Hematopoietic multipotent progenitor cell treated with erythropoietin and hydrocortisone succinate and interleukin-3 and kit ligand, for 6 days (in vitro differentiated cells): ENCODE measurements at regions not wholly inside any gene's neighbourhood (a gene's known extent, or its start where the extent isn't known, plus 50 kb on each side); places are given as distances from the start of the nearest gene placed in this dataset.

Experiments used
- DNase-seq: peaks from one replicate; pipeline ENCODE4 v3.0.0-alpha.2; 2015

DNA sequence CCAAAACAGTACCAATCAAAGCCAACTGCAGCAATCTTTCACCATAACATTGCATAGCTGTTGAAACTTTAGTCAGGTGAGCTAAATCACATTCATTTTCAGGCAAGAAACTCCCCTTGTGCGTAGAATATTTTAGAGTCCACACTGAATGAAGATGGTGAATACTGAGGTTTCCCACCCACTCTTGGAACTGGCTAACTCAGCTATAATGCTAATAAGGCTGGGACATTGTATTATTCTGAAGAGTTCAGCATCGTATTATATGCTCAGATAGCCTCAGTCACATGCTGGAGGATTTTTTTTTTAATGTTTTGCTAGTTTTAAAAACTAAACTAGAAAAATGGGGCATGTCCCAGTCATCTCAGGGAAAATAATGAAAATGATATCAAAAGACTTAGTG, 352.3 kb upstream of the FMN2 start:
- DNase-seq, result no peak

GRCh38 chr1:239739919-239740318, 351.8 kb upstream of the FMN2 start:
- no peak for DNase-seq

GRCh38 chr1:239742416-239743109, 349.1 kb upstream of the FMN2 start:
- DNase-seq, result peak; percentile 17

GRCh38 chr1:239744851-239745250, 346.8 kb upstream of the FMN2 start:
- DNase-seq, result peak; percentile 58

- DNase-seq, result no peak
These were observed 336.4 kb upstream of the FMN2 start for GRCh38 chr1:239755107-239755912.

GRCh38 chr1:239757716-239758115, 334.0 kb upstream of the FMN2 start:
- no peak for DNase-seq

- no peak for DNase-seq
These were observed 332.9 kb upstream of the FMN2 start for GRCh38 chr1:239758756-239759155.

GRCh38 chr1:239761509-239761908, 330.2 kb upstream of the FMN2 start:
- no peak for DNase-seq

DNA sequence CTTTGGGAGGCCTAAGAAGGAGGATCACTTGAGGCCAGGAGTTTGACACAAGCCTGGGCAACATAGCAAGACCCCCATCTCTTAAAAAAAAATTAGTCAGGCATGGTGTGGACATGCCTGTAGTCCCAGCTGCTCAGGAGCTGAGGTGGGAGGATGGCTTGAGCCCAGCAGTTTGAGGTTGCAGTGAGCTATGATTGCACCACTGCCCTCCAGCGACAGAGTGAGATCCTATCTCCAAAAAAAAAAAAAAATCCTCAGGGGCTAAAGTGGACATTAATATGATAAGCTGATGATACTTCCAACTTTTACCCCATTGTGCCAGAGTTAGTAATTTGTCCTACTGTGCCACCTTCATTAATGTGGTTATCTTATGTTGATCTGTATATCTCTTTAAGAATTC, 327.8 kb upstream of the FMN2 start:
- peak; percentile 29 for DNase-seq

- DNase-seq, result no peak
These were observed 327.1 kb upstream of the FMN2 start for GRCh38 chr1:239764546-239764945.

GRCh38 chr1:239765163-239765562, 326.5 kb upstream of the FMN2 start:
- no peak for DNase-seq

DNA sequence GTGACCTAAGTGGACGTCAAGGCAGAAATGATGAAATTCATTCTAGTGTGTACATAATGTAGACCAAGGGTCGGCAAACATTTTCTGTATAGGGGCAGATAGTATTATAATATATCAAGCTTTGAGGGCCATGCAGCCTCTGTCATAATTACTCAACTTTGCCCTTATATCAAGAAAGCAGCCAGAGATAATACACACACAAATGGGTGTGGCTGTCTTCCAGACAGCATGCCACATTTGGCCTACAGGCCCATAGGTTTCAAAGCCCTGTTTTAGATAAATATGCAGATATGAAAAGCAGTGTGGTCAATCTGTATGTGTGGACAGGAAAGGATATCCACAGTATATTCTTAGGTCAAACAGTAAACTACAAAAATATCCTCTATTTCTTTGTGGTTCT, 320.1 kb upstream of the FMN2 start:
- DNase-seq, result peak; percentile 71

DNA sequence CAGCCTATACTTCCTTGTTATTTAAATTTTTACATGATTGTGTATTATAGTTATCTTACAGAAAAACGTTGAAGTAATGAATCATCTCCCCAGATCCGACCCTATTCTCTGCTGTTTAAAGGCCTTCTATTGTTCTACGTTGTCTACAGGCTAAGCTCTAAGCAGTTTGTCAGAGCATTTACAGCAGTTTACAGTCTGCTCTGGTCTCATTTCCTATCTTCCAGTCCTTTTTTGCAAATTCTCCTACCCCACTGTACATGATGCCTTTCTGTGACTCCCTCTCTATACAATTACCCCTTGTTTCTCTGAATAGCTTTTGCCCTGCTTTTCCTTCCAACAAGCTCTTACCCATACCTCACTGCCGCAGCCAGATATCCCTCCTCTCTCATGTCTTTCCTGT, 319.2 kb upstream of the FMN2 start:
- DNase-seq, result no peak

DNA sequence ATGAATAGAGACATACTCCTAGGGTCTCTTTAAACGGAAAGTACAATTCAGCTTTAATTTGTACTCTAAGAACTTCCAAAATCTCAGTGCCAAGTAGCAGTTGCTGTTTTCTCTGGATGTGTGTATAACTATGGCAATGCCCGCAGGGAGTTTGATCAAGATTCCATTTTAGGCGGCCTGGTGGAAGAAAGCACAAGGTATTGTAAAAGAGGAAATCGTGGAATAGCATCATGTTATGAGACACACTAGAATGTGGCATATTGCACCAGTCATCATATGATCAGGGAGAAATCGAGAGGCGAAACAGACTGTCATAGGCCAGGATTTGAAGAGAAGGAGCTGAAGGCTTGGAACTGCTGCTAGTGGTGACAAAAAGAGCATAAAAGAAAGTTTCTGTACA, 316.2 kb upstream of the FMN2 start:
- no peak for DNase-seq

DNA sequence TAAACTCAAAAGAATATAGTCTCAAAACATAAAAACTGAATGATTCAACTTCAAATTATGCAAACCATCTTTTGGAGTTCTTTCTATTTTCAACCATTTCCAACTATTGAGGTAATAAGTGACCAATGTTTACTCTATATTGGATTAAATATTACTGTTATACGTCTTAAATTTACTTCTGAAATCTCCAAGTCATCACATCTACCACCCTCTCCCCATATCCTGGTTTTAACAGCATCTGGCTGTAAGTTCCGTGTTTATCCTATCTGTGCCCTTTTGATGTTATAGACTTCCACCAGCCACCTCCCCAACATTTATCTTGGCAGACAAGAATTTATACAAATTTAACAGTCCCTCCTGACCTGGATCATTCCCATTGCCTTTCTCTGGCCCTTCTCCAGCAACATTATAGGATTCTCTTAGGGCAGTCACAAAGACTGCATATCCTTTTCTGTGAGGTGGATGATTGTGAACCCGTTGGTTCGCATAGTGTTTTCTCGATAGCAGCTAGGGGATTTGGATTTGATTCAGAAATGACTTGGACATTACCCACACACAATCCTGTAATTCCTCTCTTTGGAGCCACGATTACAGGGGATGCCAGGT, 313.4 kb upstream of the FMN2 start:
- no peak for DNase-seq

- DNase-seq, result no peak
These were observed 311.7 kb upstream of the FMN2 start for GRCh38 chr1:239779962-239780361.

DNA sequence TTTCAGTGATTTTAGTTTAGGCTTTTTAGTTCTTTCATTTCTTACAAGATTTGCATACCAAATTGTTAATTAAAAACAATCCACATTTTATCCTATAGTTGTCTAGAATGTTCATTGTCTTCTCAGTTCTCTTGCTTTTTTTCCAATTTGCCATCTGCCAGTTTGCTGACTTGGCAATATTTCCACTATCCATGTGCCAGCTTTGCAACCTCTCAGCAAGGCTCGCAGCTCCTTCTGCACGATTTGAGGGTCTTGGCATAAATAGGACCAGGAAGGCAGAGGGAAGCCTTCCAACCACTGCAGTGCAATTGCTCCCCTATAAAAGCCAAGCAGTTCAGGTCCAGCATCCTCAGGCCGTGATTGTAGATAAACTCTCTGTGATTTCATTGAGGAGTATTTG, 306.8 kb upstream of the FMN2 start:
- DNase-seq, result no peak

DNA sequence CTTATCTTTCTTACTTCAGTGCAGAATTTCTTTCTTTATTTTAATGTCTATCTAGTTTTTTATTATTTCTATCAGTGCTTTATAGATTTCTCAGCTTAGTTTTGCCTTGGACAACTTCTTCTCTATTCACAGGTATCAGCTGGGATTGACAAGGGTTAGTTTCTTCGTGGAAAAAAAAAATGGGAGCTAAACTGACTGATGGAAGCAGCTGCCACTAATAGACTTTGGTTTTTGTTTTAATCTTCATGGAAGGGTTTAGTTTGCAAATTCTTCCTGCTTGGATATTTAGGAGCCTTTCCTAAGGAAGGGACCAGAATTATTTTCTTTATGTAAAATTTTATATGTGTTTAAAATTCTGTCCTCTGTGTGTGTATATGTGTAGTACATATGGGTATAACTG, 306.1 kb upstream of the FMN2 start:
- no peak for DNase-seq

GRCh38 chr1:239786464-239786863, 305.2 kb upstream of the FMN2 start:
- no peak for DNase-seq

- no peak for DNase-seq
These were observed 299.5 kb upstream of the FMN2 start for GRCh38 chr1:239792157-239792556.

DNA sequence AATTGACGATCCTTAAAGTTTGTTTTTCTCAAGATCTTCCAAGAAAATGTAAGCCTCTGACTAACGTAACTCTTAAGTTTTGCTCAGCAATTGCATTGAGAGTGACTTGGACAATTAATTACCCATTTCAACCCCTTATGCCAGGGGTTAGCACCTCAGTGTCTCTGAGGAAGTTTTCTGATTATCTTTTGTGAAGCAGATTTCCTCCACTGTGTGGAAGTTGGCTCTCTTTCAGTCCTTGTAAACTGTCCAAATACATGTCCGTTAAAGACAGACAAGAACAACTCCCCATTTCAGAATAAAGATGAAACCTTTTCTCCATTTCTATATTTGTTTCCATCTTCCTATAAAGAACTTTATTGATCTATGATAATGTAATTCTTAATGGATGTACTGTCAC, 296.4 kb upstream of the FMN2 start:
- DNase-seq, result peak; percentile 44

GRCh38 chr1:239799617-239800016, 292.1 kb upstream of the FMN2 start:
- no peak for DNase-seq

GRCh38 chr1:239800861-239801260, 290.8 kb upstream of the FMN2 start:
- no peak for DNase-seq

DNA sequence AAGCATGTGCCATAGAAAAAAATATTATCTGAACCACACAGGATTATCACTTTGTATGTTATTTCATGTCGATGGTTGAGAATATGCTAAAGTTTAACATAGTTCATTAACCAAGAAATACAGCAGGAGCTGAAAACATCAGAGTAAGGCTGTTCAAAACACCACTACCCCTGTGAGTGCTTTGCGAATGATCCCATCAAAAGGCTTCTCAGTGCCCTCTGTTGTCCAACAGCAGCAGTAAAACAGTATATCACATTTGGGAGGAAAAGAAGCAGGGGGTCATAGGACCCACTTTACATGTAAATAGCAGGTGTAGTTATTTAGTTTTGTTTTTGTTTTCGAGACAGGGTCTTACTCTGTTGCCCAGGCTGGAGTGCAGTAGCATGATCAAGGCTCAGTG, 289.4 kb upstream of the FMN2 start:
- DNase-seq, result peak; percentile 13
